Natural killer cell (primary cell): ENCODE measurements at regions not wholly inside any gene's neighbourhood (a gene's known extent, or its start where the extent isn't known, plus 50 kb on each side); places are given as distances from the start of the nearest gene placed in this dataset.

Experiments
- ATAC-seq, 3 donors: fragments of 150-1000 bp in 2 of 3; fragments of 200-7000 bp in 1 of 3; cut with Tn5 transposase; 1 replicate in 1 of 3; 2 replicates in 2 of 3; pipeline ENCODE4 v1.10.0; 2021; ENCODE audit warnings: mild to moderate bottlenecking in 2 of 3, moderate library complexity in 2 of 3
- DNase-seq, 2 donors: peaks; one replicate each; pipeline versions ENCODE4 v3.0.0 to v3.0.0-alpha.2; 2013 to 2021; ENCODE audit warnings: mixed read lengths in 1 of 2
- H3K27ac ChIP-seq: one replicate; pipeline ENCODE4 v1.5.1; 2013; ENCODE audit warnings: mild to moderate bottlenecking, low read length
- H3K27me3 ChIP-seq: one replicate; pipeline ENCODE4 v1.6.1; 2013; ENCODE audit warnings: low read length; ENCODE audit not compliant: control insufficient read depth, insufficient read depth
- H3K36me3 ChIP-seq: one replicate; pipeline ENCODE4 v1.6.1; 2013; ENCODE audit warnings: low read length; ENCODE audit not compliant: control insufficient read depth, insufficient read depth
- H3K4me1 ChIP-seq: one replicate; pipeline ENCODE4 v1.6.1; 2013; ENCODE audit warnings: low read length; ENCODE audit not compliant: control insufficient read depth, insufficient read depth
- H3K4me3 ChIP-seq: one replicate; pipeline ENCODE4 v1.5.1; 2013; ENCODE audit warnings: low read length
- H3K9me3 ChIP-seq: one replicate; pipeline ENCODE4 v1.6.1; 2013; ENCODE audit warnings: low read length; ENCODE audit not compliant: control insufficient read depth, insufficient read depth
- H3K27ac Mint-ChIP-seq, 2 donors: one replicate each; pipeline ENCODE4 v1.8.0; 2022; ENCODE audit warnings: mild to moderate bottlenecking in 2 of 2, mixed read lengths in 2 of 2, moderate library complexity in 1 of 2
- H3K27me3 Mint-ChIP-seq, 2 donors: one replicate each; pipeline ENCODE4 v1.8.0; 2022; ENCODE audit warnings: low read depth in 2 of 2, mixed read lengths in 2 of 2
- H3K36me3 Mint-ChIP-seq: one replicate; pipeline ENCODE4 v1.8.0; 2022; ENCODE audit warnings: mixed read lengths
- H3K4me1 Mint-ChIP-seq, 2 donors: one replicate each; pipeline ENCODE4 v1.8.0; 2022; ENCODE audit warnings: mixed read lengths in 2 of 2
- H3K4me3 Mint-ChIP-seq: one replicate; pipeline ENCODE4 v1.8.0; 2022; ENCODE audit warnings: mild to moderate bottlenecking, moderate library complexity, mixed read lengths
- H3K9me3 Mint-ChIP-seq, 2 donors: one replicate each; pipeline ENCODE4 v1.8.0; 2022; ENCODE audit warnings: mixed read lengths in 2 of 2
- WGBS: methylation state at CpG from one replicate; pipeline ENCODE4 v1.1.7; 2013; ENCODE audit warnings: missing lambda C conversion rate; ENCODE audit not compliant: insufficient coverage; 5-methylcytosine and 5-hydroxymethylcytosine counted together
- intact Hi-C: fragments of 100-400 bp; cut with micrococcal nuclease; formaldehyde crosslinking; loops from one replicate; pipeline ENCODE4 v1.14.2; 2022
- TF ChIP-seq, protein P1 (sequence below): fragments of 200-600 bp; IDR thresholded peaks from one replicate; pipeline ENCODE4 v1.8.0; 2022; ENCODE audit warnings: antibody characterized with exemption

GRCh38 chr6:78010130-78010529, 357.3 kb downstream of the MEI4 start:
- Mint-ChIP-seq H3K27ac (no peak overlapping the region), H3K9me3 (peaks cover 4 to 12% of the 10 kb centered on the region in 2 donors), H3K36me3 (no peaks in the 10 kb centered on the region), H3K27me3 (no peaks in the 10 kb centered on the region), H3K4me1 (no peaks in the 10 kb centered on the region), H3K4me3 (no peak overlapping the region)
- TF ChIP-seq, protein P1, sequence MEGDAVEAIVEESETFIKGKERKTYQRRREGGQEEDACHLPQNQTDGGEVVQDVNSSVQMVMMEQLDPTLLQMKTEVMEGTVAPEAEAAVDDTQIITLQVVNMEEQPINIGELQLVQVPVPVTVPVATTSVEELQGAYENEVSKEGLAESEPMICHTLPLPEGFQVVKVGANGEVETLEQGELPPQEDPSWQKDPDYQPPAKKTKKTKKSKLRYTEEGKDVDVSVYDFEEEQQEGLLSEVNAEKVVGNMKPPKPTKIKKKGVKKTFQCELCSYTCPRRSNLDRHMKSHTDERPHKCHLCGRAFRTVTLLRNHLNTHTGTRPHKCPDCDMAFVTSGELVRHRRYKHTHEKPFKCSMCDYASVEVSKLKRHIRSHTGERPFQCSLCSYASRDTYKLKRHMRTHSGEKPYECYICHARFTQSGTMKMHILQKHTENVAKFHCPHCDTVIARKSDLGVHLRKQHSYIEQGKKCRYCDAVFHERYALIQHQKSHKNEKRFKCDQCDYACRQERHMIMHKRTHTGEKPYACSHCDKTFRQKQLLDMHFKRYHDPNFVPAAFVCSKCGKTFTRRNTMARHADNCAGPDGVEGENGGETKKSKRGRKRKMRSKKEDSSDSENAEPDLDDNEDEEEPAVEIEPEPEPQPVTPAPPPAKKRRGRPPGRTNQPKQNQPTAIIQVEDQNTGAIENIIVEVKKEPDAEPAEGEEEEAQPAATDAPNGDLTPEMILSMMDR: no peak
- WGBS: 71% methylated on average over 1 of the region's 1 CpG
- H3K27me3 ChIP-seq: no peaks in the 10 kb centered on the region
- no peak overlapping the region for H3K27ac ChIP-seq
- intact Hi-C loops: no loop called here
- ATAC-seq: no peak
- H3K9me3 ChIP-seq: peaks cover 6% of the 10 kb centered on the region
- no peaks in the 10 kb centered on the region for H3K36me3 ChIP-seq
- no peak for DNase-seq
- H3K4me1 ChIP-seq: no peaks in the 10 kb centered on the region
- H3K4me3 ChIP-seq: no peak overlapping the region

- no peaks in the 10 kb centered on the region for H3K36me3 ChIP-seq
- DNase-seq (no peak), ATAC-seq (no peak)
- no peak overlapping the region for H3K27ac Mint-ChIP-seq
- intact Hi-C loops: no loop called here
- H3K36me3 Mint-ChIP-seq: no peaks in the 10 kb centered on the region
- no peak overlapping the region for H3K4me3 Mint-ChIP-seq
- peaks cover 7 to 23% of the 10 kb centered on the region in 2 donors for H3K9me3 Mint-ChIP-seq
- 87% methylated on average over 2 of the region's 3 CpGs for WGBS
- H3K4me3 ChIP-seq: no peak overlapping the region
- no peaks in the 10 kb centered on the region for H3K4me1 ChIP-seq
- no peaks in the 10 kb centered on the region for H3K4me1 Mint-ChIP-seq
- H3K27me3 Mint-ChIP-seq: no peaks in the 10 kb centered on the region
- TF ChIP-seq, protein P1: no peak
- H3K27ac ChIP-seq: no peak overlapping the region
- H3K9me3 ChIP-seq: peaks cover 8% of the 10 kb centered on the region
- H3K27me3 ChIP-seq: no peaks in the 10 kb centered on the region
Observed at GRCh38 chr6:78020586-78020985, 367.7 kb downstream of the MEI4 start.

GRCh38 chr6:78025502-78025901, 372.7 kb downstream of the MEI4 start:
- H3K4me1 ChIP-seq: no peaks in the 10 kb centered on the region
- no peak overlapping the region for H3K27ac ChIP-seq
- DNase-seq (no peak), ATAC-seq (no peak)
- Mint-ChIP-seq H3K4me3 (no peak overlapping the region), H3K36me3 (no peaks in the 10 kb centered on the region), H3K27me3 (no peaks in the 10 kb centered on the region), H3K9me3 (peaks cover 5 to 14% of the 10 kb centered on the region in 2 donors), H3K4me1 (no peaks in the 10 kb centered on the region), H3K27ac (no peak overlapping the region)
- H3K36me3 ChIP-seq: no peaks in the 10 kb centered on the region
- no peaks in the 10 kb centered on the region for H3K27me3 ChIP-seq
- H3K9me3 ChIP-seq: peaks cover 2% of the 10 kb centered on the region
- TF ChIP-seq, protein P1: no peak
- intact Hi-C loops: no loop called here
- no peak overlapping the region for H3K4me3 ChIP-seq

DNA sequence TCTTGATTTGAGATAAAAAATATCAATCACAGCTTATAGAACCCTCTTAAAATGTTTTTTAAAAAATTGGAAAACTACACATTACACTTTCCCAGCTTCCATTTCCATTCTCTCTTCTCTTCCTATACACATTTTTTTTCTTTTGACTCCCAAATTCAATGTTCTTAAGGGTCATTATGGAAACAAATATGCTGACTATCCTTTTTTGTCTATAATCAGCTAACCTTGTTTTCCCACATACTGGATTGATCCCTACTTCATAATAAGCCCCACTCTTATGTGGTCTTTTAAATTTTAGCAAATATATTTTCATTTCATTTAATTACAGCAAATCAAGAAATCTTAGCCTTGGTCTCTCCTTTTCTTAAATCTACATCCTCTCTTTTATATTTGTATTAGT, 378.4 kb downstream of the MEI4 start:
- intact Hi-C loops: no loop called here
- ATAC-seq (no peak), DNase-seq (no peak)
- H3K4me3 Mint-ChIP-seq: no peak overlapping the region
- no peaks in the 10 kb centered on the region for H3K4me1 ChIP-seq
- H3K36me3 Mint-ChIP-seq: no peaks in the 10 kb centered on the region
- H3K9me3 ChIP-seq: peaks cover 2% of the 10 kb centered on the region
- H3K4me1 Mint-ChIP-seq: no peaks in the 10 kb centered on the region
- H3K4me3 ChIP-seq: no peak overlapping the region
- no peaks in the 10 kb centered on the region for H3K27me3 Mint-ChIP-seq
- H3K27ac ChIP-seq: no peak overlapping the region
- H3K9me3 Mint-ChIP-seq: peaks cover 6 to 9% of the 10 kb centered on the region in 2 donors
- TF ChIP-seq, protein P1: no peak
- no peaks in the 10 kb centered on the region for H3K36me3 ChIP-seq
- no peak overlapping the region for H3K27ac Mint-ChIP-seq
- no peaks in the 10 kb centered on the region for H3K27me3 ChIP-seq
